NCI-H460 (cell line): ENCODE measurements at regions not wholly inside any gene's neighbourhood (a gene's known extent, or its start where the extent isn't known, plus 50 kb on each side); places are given as distances from the start of the nearest gene placed in this dataset.
"Not testable (repeated sequence)": the region's sequence is repeated elsewhere in the genome, so short reads cannot be mapped to it uniquely, and the experiment has no call there.

Source experiments
- DNase-seq: peaks from one replicate; pipeline ENCODE4 v3.0.0-alpha.2; 2016; ENCODE audit warnings: low read depth; ENCODE audit errors: extremely low read depth

DNA sequence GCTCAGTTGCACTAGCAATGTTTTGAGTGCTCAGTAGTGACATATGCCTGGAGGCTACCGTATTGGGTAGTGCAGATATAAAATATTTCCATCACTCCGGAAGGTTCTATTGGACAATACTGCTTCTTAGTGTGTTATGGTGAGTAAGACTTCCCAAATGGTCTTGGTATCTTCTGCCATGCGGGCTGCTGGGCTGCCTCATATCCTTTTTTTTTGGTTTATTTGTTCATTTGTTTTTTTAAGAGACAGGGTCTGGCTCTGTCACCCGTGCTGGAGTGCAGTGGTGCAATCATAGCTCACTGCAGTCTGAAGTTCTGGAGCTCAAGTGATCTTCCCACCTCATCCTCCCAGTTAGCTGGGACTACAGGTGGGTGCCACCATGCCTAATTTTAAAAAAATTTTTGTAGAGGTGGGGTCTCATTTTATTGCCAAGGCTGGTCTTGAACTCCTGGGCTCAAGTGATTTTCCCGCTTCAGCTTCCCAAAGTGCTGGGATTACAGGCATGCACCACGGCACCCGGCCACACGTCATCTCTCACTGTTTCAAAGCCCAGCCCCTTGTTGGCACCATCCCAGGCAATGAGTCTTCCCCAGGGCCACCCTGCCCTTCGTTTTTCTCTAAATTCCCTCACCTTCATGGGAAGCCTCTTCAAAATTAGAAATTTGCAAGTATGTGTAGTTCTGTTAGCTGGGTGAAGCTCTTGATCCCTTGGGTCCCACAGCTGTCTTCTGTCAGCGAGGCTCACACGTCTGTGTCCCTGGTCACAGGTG, 111.0 kb upstream of the KLF14 start:
- DNase-seq = no peak

DNA sequence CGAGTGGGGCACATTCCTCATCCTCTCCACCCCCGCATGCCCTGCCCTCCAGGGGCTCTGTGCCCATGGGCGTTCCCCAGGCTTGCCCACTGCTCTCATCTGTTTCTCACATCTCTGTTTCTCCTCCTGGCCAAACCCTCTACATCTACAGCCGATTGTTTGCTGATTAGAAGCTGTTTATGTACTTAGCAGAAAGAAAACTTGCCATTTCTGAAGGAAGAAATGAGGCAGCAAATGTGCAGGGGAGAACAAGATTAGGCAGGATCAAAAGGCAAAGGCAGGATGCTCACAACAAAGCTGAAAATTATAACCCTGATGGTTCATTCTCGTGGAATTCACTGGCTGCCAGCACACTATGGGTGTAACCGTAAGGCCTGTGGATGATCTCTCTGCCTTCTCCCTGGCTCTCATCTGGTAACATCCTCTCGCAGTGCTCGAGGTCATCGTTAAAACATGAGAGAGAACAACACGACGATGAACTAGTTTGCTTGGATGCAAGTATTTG, 111.6 kb upstream of the KLF14 start:
- DNase-seq = peak; percentile 39

DNA sequence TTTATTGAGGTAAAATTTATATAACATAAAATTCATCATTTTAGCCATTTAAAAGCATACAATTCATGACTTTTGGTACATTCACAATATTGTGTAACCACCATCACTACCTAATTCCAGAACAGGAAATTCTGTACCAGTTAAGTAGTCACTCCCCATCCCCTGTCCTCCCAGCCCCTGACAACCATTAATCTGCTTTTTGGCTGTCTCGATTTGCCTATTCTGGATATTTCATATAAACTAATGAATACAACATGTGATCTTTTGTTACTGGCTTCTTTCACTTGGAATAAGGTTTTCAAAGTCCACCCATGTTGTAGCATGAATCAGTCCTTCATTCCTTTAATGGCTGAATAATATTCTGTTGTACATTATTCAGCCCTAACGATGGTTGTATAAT, 115.6 kb upstream of the KLF14 start:
- DNase-seq = no peak

DNA sequence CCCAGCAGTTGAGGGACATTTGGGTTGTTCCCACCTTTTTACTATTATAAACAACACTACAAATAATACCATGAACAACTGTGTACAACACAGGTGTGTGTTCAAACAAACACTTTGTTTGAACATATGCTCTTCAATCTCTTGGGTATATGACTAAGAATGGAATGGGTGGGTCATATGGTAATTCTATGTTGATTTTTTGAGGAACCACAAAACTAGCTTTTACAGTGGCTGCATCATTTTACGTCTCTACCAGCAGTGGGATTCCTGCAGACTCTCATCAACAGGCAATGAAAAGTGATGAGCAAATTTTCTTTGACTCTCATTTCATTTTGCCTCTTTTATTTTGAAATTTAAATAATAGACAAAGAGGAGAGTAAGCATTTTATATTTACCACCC, 116.9 kb upstream of the KLF14 start:
- no peak for DNase-seq

DNA sequence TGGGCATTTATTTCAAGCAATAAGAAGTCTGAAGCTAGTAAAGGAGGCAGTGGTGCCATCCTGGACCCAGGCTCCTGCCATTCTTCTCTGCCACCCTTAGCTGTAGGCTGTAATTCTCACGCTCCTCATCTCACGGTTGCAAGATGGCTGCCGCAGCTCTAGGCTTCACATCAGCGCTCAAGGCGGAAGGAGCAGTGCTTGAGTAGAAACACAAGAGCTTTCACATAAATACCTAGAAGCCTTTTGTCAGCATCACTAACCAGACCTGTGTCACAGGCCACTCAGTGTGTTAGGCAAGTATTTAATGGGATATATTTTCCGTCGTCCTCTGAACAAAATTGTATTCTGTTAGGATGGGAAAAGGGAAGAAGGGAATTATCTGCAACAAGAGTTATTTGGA, 118.9 kb upstream of the KLF14 start:
- no peak for DNase-seq

DNA sequence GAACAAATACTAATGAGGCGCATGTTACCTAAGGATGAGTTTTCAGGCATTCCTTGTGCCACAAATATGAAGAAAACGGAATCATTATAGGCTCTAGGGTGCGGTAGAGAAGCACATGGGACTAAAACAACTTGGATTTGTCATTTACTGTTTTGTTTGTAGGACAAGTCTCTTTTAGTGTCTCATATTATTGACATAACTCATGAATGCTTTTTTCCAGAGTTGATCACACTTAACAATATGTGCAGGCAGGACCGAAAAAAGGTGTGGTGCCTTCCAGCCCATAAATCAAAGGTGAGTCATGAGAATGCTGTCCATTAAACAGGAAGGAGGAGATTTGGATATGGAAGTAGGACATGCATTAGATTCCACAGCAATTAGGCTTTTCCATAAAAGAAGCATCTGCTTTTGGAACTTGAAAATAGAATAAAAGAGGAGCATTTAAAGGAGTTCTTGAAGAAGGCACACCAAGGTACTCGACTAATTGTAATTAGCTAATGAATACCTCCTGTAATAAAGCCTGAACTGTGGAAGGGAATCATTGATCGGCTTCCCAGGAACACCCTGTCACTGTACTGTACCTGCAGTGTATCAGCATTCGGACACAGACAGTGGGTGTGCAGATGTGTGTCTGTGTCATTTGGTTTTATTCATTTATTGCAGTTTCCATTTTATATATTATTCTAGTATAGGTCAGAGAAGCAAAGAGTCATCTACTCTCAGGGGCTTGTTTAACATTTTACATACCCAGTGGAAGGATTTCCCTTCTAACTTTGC, 119.7 kb upstream of the KLF14 start:
- DNase-seq = peak; percentile 54

DNA sequence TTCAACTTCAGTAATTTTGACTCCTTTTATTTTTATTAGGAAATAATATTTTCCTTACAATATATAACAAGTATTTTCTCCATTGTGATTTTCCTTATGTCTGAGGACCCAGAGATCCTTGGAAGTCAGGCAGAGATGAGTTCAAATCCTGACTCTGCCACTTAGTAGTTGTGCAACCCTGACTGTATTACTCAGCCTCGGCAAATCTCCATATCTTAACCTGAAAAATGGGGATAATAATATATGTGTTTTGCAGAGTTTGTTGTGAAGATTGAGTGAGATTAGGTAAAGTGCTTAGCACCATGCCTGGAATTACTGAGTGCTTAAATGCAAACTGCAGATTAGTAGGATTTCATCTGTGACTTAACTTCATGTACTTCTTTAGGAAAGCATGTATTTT, 120.5 kb upstream of the KLF14 start:
- DNase-seq = no peak

DNA sequence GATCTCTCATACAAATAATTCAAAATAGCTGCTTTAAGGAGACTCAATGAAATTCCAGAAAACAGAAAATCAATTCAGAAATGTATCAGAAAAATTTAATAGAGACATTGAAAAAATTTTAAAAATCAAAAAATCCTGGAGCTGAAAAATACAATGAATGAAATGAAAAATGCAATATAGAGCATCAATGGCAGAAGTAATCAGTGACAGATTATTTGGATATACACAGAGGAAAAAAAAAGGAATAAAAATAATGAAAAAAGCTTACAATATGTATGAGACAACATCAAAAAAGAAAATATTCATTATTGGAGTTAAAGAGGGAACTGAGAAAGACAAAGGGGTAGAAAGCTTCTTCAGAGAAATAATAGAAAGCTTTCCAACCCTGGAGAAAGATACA, 122.9 kb upstream of the KLF14 start:
- no peak for DNase-seq

DNA sequence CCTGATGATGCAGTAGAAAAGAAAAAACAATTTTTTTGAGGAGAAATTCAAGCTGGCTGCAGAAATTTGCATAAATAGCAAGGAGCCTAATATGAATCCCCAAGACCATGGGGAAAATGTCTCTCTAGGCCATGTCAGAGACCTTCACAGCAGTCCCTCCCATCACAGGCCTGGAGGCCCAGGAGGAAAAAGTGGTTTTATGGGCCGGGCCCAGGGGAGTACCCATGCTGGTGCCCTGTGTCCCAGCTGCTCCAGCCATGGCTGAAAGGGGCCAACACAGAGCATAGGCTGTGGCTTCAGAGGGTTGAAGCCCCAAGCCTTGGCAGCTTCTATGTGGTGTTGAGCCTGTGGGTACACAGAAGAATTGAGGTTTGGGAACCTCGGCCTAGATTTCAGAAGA, 126.8 kb upstream of the KLF14 start:
- not testable (repeated sequence) for DNase-seq

DNA sequence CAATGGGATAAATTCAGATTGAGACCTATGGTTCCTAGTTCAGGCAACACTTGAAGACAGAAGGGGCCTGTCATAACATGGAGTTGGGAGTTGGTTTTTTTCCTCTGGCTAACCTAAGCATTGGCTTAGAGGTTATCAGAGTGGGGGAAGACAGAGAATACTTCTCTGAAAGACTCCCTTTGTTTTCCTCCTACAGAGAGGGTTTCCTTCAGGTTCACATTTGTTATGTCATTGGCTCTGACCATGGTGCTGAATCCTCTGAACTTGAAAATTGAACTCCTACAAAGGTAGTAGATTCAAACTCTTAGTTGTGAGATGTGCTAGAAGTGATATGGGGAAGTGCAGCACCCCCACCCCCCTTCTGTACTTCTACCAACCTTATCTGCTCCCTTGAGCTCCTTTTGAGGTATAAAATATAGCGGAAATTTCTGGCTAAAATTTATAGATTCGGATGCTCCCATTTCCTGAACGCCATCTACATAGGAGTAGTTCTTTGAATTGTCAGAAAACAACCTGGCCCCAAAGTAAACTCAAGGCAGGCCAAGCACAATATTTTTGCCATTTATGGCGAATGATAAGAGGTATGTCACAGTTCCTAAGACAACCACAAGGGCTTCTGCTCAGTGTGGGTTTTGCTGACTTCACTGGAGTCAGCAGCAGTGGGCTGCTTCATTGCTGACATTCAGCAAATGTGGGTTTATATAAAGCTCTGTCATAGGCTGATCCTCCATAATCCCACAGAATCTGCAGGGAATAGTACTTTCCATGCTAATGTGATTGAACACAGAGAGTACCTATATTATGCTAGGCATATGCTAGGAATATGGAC, 131.6 kb upstream of the KLF14 start:
- no peak for DNase-seq

DNA sequence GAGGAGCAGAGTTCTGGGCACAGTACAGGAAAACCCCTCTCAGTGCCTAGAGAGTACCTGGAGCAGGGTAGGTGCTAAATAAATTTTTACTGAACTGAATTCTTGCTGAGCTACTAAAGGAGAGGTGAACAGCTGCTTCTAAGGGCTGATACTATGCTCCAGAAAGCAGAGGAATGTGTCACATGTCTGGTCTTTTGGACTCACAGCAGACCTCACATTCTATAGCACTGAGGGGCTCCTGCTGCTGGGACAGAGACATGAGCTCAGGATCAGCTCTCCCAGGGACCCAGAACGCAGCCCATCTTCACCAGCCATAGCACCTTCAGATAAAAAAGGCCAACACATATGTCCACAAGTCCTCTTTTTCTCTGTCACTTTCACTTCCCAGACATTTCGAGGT, 133.0 kb upstream of the KLF14 start:
- no peak for DNase-seq

DNA sequence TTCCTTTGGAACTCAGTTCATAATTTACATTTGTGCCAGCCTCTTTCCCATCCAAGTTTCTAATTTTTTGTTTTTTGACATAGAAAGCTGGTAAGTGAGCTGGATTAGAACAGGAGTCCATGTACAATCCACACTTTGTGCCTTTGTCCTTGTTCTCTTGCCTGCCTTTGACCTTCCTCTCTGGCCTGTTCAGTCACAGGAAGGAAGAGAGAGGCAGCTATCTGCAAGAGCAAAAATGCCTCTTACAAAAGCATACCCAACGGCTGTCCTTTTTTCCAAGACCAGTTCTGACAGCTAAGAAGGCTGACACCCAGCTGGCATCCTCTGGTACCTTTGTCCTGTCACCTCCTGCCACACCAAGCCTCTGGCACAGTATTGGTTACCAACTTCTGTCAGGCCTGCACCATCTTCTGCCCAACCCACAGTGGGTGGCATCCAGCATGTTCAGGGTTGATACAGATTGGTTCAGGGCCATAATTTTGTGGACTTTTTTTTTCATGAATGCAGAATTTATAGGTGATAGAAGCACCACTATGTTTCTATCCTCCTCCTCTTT, 133.7 kb upstream of the KLF14 start:
- DNase-seq = no peak

DNA sequence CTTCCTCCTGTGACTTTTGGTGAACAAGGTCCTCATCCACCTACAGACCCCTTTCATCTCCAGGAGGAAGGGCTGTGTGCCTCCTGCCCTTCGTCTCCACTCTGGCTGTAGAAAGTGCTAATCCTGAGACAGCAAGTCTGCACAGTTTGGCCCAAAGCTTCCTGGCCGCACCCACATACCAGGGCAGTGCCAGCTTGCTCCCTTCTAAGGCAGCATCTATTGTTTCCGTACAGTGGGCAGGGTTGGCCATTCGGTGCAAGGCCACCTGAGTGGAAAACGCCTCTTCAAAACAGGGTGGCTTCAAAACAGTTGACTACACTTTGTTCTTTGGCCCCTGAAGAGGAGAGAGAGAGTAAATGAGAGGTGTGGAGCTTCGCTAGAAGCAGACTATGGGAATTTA, 134.1 kb upstream of the KLF14 start:
- no peak for DNase-seq

DNA sequence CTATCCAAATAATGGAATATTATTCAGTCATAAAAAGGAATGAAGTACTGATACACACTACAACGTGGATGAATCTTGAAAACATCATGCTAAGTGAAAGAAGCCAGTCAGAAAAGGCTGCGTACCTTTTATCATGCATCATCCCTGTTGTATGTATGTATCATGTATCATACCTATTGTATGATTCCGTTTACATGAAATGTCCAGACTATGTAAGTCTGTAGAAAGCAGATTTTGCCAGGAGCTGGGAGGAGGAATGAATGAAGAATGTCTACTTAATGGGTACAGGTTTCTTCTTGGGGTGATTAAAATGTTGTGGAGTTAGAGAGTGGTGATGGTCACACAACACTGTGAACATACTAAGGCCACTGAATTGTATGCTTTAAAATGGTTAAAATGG, 135.9 kb upstream of the KLF14 start:
- no peak for DNase-seq

DNA sequence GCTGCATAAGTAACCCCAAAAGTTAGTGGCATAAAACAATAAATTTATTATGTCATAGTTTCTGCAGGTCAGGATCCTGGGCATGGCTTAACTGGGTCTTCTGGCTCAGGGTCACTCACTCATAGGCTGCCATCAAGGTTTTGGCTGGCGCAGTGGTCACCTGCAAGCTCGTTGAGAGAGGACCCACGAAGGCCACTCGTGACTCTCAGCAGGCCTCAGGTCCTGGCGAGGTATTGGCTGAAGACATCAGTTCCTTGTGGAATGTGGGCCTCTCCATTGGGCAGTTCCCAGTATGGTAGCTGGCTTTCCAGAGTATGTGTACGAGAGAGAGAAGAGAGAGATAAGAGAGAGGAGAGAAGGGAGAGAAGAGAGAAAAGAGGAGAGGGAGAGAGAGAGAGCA, 138.3 kb upstream of the KLF14 start:
- no peak for DNase-seq

DNA sequence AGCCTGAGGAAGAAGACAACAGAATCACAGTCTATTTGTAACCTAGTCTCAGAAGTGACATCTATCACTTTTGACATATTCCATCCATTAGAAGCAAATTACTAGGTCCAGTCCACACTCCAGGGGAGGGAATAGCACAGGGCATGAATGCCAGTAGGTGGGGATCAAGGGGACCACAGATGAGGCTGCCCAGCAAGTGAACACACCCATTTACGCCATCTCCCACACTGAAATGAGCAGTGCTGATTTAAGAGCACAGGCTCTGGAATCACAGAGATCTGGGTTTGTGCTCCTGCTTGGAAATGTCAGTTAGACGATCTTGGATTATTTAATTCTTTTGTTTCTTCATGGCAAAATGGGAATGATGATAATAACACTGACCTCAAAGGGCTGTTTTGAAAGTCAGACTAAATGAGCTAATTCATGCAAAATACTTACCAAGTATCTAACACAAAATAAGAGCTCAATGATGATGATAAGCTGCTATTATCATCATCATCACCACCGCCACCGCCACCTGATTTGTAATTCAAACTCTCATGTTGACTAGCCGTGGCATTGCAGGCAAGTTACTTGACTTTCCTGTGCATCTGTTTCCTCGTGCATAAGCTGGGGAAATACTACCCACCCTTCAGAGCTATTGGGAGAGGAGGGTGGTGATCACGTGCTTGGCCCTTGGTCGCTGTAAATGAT, 138.9 kb upstream of the KLF14 start:
- no peak for DNase-seq

DNA sequence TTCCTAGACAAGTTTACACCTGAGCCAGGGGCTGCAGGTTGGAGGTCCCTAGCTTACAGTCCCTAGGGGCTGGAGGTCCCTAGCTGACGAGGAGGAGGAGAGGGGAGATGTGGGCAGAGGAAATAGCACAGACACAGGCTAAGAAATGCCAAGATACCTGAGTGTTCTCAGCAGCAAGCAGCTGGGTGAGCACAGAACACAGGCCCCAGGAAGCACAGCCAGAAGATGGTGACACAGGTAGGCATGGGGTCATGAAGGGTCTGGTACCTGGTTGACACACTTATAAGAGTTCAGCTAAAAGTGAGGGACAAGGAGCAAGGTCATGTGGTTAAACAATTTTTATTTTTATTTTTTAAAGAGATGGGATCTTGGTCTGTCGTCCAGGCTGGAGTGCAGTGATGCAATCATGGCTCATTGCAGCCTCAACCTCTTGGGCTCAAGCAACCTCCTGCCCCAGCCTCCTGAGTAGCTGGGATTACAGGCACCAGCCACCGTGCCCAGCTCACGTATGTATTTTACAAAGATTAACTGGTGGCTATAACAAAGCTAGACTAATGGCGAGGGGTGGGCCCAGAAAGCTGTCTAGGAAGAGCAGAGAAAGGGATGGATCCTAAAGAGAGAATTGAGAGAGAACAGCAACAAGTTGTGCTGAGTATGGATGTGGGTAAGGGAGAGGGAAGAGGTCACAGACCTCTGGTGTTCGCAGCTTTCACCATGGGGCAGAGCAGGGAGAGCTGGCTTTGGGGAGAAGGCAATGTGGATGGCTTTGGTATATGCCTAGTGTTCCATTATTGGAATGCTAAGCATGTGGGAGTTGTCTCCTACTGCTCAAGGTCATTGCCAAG, 140.3 kb upstream of the KLF14 start:
- DNase-seq = no peak

DNA sequence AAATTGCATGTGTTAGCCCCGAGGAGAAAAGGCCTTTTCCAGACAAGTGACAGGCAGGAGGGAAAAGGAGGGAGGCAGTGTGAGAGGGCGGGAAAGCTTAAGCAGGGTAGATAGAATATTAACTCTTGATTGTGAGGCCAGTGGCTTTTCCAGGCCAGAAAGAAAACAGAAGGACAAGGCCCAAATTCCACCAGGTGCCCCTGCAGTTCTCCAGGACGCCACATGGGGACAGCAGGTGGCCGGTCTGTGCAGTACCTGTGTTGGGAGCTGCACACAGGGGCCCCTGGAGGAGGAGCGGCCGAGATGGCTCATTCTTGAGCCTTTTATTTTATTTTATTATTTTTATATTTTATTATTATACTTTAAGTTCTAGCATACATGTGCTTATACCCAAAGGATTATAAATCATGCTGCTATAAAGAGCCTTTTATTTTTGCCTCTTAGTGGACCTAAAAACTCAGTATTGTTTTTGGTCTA, 141.3 kb upstream of the KLF14 start:
- no peak for DNase-seq

DNA sequence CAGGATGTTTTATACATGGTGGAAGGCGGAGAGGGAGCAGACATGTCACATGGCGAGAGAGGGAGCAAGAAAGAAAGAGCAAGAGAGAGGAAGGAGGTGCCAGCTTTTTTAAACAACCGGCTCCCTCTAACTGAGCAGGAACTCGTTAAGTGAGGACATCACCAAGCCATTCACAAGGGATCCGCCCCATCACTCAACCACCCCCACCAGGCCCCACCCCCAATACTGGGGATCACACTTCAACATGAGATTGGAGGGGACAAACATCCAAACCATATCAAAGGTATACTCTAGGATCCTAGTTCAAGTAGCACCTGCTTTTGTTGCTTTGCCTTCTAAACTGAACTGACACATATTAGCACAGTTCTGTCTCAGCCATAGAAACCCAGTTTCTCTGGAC, 141.9 kb upstream of the KLF14 start:
- DNase-seq = no peak
